ENCODE measurements at regions not wholly inside any gene's neighbourhood (a gene's known extent, or its start where the extent isn't known, plus 50 kb on each side); places are given as distances from the start of the nearest gene placed in this dataset.

DNA sequence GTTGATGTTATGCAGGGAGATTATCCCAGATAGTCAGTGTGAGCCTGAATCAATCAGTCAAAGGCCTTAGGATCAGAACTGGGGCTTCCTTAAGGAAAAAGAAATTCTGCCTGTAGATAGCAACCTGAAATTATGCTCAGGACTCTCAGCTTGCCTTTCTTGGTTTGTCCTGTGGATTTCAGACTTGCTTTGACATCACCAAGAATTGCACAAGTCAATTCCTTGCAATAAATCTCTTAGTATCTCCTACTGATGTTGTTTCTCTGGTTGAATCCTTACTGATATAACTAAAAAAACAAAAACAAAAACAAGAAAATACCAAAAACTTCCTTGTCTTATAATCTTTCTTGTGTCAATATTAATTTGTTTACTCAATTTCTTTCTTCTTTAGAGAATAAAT, 258.9 kb upstream of the TCF21 start:
- no peak for TF ChIP-seq CTCF (IDR thresholded peaks at IDR 0.05; ENCODE audit: low read depth, low read length, poor library complexity, severe bottlenecking)
- no peak for TF ChIP-seq EZH2phosphoT487 (IDR thresholded peaks at IDR 0.05; ENCODE audit: borderline replicate concordance, low read length)
